MM.1S (cell line): ENCODE measurements at regions not wholly inside any gene's neighbourhood (a gene's known extent, or its start where the extent isn't known, plus 50 kb on each side); places are given as distances from the start of the nearest gene placed in this dataset.

Experiments
- CTCF ChIP-seq: fragments of 300-600 bp; sonication (generic); IDR thresholded peaks from 2 replicates; pipeline ENCODE4 v1.5.1; 2016; ENCODE audit warnings: antibody characterized with exemption, low read length, mixed read lengths
- EZH2phosphoT487 ChIP-seq: fragments of 300-600 bp; sonication (generic); IDR thresholded peaks from 2 replicates; pipeline ENCODE4 v1.6.1; 2018; ENCODE audit warnings: antibody characterized with exemption, low read length

GRCh38 chr1:94642617-94643321 lies 101.2 kb upstream of the F3 start:
- TF ChIP-seq CTCF, result no peak
- no peak for TF ChIP-seq EZH2phosphoT487
